ENCODE measurements at regions not wholly inside any gene's neighbourhood (a gene's known extent, or its start where the extent isn't known, plus 50 kb on each side); places are given as distances from the start of the nearest gene placed in this dataset.

GRCh38 chr22:48182846-48183805 lies 1420.7 kb downstream of the TBC1D22A start:
- H3K27ac ChIP-seq (replicated peaks) = no peak overlapping the region
- H3K4me3 ChIP-seq (replicated peaks; ENCODE audit: insufficient read depth, low read length) = no peak overlapping the region
- H3K27me3 ChIP-seq (ENCODE audit: insufficient read depth, poor library complexity, severe bottlenecking) = no peaks in the 10 kb centered on the region
- TF ChIP-seq GABPA (IDR thresholded peaks at IDR 0.05; ENCODE audit: low read depth) (no peak), REST (IDR thresholded peaks at IDR 0.05; ENCODE audit: insufficient replicate concordance, low read depth) (no peak), SPI1 (IDR thresholded peaks at IDR 0.05; ENCODE audit: borderline replicate concordance, low read depth) (no peak), CTCF (IDR thresholded peaks at IDR 0.05; ENCODE audit: insufficient read depth, low read length) (no peak), POLR2AphosphoS5 (IDR thresholded peaks at IDR 0.05; ENCODE audit: low read depth) (no peak)
- DNase-seq (ENCODE audit: low read depth in 1 of 2, low spot score in 1 of 2) = no peak

GRCh38 chr22:48182031-48182430 lies 1419.6 kb downstream of the TBC1D22A start:
- TF ChIP-seq CTCF (IDR thresholded peaks at IDR 0.05; ENCODE audit: insufficient read depth, low read length) (no peak), GABPA (IDR thresholded peaks at IDR 0.05; ENCODE audit: low read depth) (no peak), POLR2AphosphoS5 (IDR thresholded peaks at IDR 0.05; ENCODE audit: low read depth) (no peak), SPI1 (IDR thresholded peaks at IDR 0.05; ENCODE audit: borderline replicate concordance, low read depth) (no peak)
- no peak overlapping the region for H3K4me3 ChIP-seq (replicated peaks; ENCODE audit: insufficient read depth, low read length)
- DNase-seq (ENCODE audit: low read depth in 1 of 2, low spot score in 1 of 2) = no peak
- H3K27me3 ChIP-seq (ENCODE audit: insufficient read depth, poor library complexity, severe bottlenecking) = no peaks in the 10 kb centered on the region
- H3K27ac ChIP-seq (replicated peaks) = no peak overlapping the region

GRCh38 chr22:48181263-48181955 lies 1419.0 kb downstream of the TBC1D22A start:
- H3K4me3 ChIP-seq (replicated peaks; ENCODE audit: insufficient read depth, low read length) = no peak overlapping the region
- H3K27me3 ChIP-seq (ENCODE audit: insufficient read depth, poor library complexity, severe bottlenecking) = no peaks in the 10 kb centered on the region
- no peak for DNase-seq (ENCODE audit: low read depth in 1 of 2, low spot score in 1 of 2)
- TF ChIP-seq POLR2AphosphoS5 (IDR thresholded peaks at IDR 0.05; ENCODE audit: low read depth) = no peak
- no peak for TF ChIP-seq GABPA (IDR thresholded peaks at IDR 0.05; ENCODE audit: low read depth)
- TF ChIP-seq SPI1 (IDR thresholded peaks at IDR 0.05; ENCODE audit: borderline replicate concordance, low read depth) = no peak
- TF ChIP-seq REST (IDR thresholded peaks at IDR 0.05; ENCODE audit: insufficient replicate concordance, low read depth) = no peak
- no peak for TF ChIP-seq CTCF (IDR thresholded peaks at IDR 0.05; ENCODE audit: insufficient read depth, low read length)
- H3K27ac ChIP-seq (replicated peaks) = no peak overlapping the region

Data from HL-60 (cell line).